Mucosa of descending colon (tissue), 3 donors: ENCODE measurements at regions not wholly inside any gene's neighbourhood (a gene's known extent, or its start where the extent isn't known, plus 50 kb on each side); places are given as distances from the start of the nearest gene placed in this dataset.

ENCODE experiments used
- ATAC-seq: fragments of 200-7000 bp; cut with Tn5 transposase; one replicate; pipeline ENCODE4 v1.9.1; 2020; ENCODE audit warnings: mild to moderate bottlenecking, moderate library complexity
- DNase-seq, 3 donors: peaks; one replicate each; pipeline ENCODE4 v3.0.0-alpha.2; 2020
- H3K36me3 ChIP-seq: fragments of 200-600 bp; one replicate; pipeline ENCODE4 v1.8.0; 2021; ENCODE audit warnings: low read depth, mild to moderate bottlenecking
- H3K4me1 ChIP-seq: fragments of 200-600 bp; one replicate; pipeline ENCODE4 v1.8.0; 2021; ENCODE audit warnings: low read depth, mild to moderate bottlenecking
- H3K4me3 ChIP-seq: fragments of 200-600 bp; one replicate; pipeline ENCODE4 v1.8.0; 2021; ENCODE audit warnings: mild to moderate bottlenecking
- H3K9me3 ChIP-seq: fragments of 200-600 bp; one replicate; pipeline ENCODE4 v1.8.0; 2021; ENCODE audit warnings: mild to moderate bottlenecking
- CTCF ChIP-seq: fragments of 200-600 bp; IDR thresholded peaks from one replicate; pipeline ENCODE4 v1.8.0; 2022; ENCODE audit warnings: antibody characterized with exemption, mild to moderate bottlenecking
- intact Hi-C, 2 donors: fragments of 100-400 bp; cut with DNase I in 1 of 2; cut with micrococcal nuclease in 1 of 2; formaldehyde crosslinking; loops; one replicate each; pipeline versions ENCODE4 v1.11.0 to v1.11.1; 2022; cut with DNase I, micrococcal nuclease
- donor health status: DM: no; HTN: no; CAD: no; lungs with moderate emphysema.
- donor health status: DM: no; HTN: no; CAD: no.
- donor health status: DM: no; HTN: yes; CAD: no.

GRCh38 chr3:177553579-177553978 is 356.3 kb upstream of the TBL1XR1 start:
- no peak for TF ChIP-seq CTCF
- H3K4me3 ChIP-seq: no peak overlapping the region
- intact Hi-C loops: no loop called here
- H3K4me1 ChIP-seq: no peaks in the 10 kb centered on the region
- no peak for ATAC-seq
- H3K9me3 ChIP-seq: no peaks in the 10 kb centered on the region
- no peaks in the 10 kb centered on the region for H3K36me3 ChIP-seq
- DNase-seq: no peak

- Histone ChIP-seq H3K4me1 (no peaks in the 10 kb centered on the region), H3K36me3 (no peaks in the 10 kb centered on the region), H3K9me3 (no peaks in the 10 kb centered on the region), H3K4me3 (no peak overlapping the region)
- TF ChIP-seq CTCF: no peak
- ATAC-seq (peak; percentile 68), DNase-seq (no peak)
- intact Hi-C loops: no loop called here
These were observed 357.8 kb upstream of the TBL1XR1 start for GRCh38 chr3:177554895-177555759.

GRCh38 chr3:177557548-177557947 is 360.3 kb upstream of the TBL1XR1 start:
- Histone ChIP-seq H3K4me1 (no peaks in the 10 kb centered on the region), H3K4me3 (no peak overlapping the region), H3K36me3 (no peaks in the 10 kb centered on the region), H3K9me3 (no peaks in the 10 kb centered on the region)
- DNase-seq: no peak
- TF ChIP-seq CTCF: no peak
- ATAC-seq: no peak
- intact Hi-C loops: no loop called here

- ATAC-seq (no peak), DNase-seq (no peak)
- intact Hi-C loops: no loop called here
- Histone ChIP-seq H3K4me1 (no peaks in the 10 kb centered on the region), H3K4me3 (no peak overlapping the region), H3K36me3 (no peaks in the 10 kb centered on the region), H3K9me3 (no peaks in the 10 kb centered on the region)
- no peak for TF ChIP-seq CTCF
These were observed 364.1 kb upstream of the TBL1XR1 start for GRCh38 chr3:177561365-177561764.

GRCh38 chr3:177561769-177562392 is 364.6 kb upstream of the TBL1XR1 start:
- no peak for ATAC-seq
- TF ChIP-seq CTCF: no peak
- intact Hi-C loops: no loop called here

More at GRCh38 chr3:177561769-177562392, 364.6 kb upstream of the TBL1XR1 start:
- Histone ChIP-seq H3K4me1 (no peaks in the 10 kb centered on the region), H3K4me3 (no peak overlapping the region), H3K36me3 (no peaks in the 10 kb centered on the region), H3K9me3 (no peaks in the 10 kb centered on the region)
- no peak for DNase-seq
